MM.1S (cell line): ENCODE measurements at regions not wholly inside any gene's neighbourhood (a gene's known extent, or its start where the extent isn't known, plus 50 kb on each side); places are given as distances from the start of the nearest gene placed in this dataset.

ENCODE experiments used
- EZH2 ChIP-seq: fragments of 300-600 bp; sonication (generic); optimal IDR thresholded peaks from 2 replicates; pipeline ENCODE3; 2017; ENCODE audit warnings: low read depth, mild to moderate bottlenecking, antibody characterized with exemption, low read length, mixed read lengths
- EZH2phosphoT487 ChIP-seq: fragments of 300-600 bp; sonication (generic); IDR thresholded peaks from 2 replicates; pipeline ENCODE4 v1.6.1; 2018; ENCODE audit warnings: antibody characterized with exemption, low read length
- TF ChIP-seq, protein P1 (sequence below): fragments of 300-600 bp; sonication (generic); IDR thresholded peaks from 2 replicates; pipeline ENCODE4 v1.5.1; 2016; ENCODE audit warnings: antibody characterized with exemption, low read length, mixed read lengths

DNA sequence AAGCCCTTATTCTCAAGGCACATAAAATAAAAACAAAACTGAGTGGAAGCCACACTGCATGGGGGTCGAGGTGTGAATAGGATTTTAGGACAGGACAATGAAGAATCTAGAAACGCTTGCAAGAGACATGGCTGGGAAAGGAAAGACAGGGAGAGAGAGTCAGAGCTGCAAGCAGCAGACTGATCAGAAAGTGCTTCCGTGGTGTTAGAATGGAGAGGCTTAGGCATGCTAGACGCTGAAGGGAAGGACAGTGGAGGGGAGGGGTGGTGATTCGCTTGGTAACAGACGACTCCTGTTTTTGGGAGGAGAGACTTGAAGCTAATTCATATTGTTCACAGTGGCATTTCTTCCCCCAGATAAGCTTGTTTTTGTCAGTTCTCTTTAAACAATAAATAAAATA lies 173.5 kb downstream of the AIPL1 start:
- no peak for TF ChIP-seq EZH2
- TF ChIP-seq, protein P1, sequence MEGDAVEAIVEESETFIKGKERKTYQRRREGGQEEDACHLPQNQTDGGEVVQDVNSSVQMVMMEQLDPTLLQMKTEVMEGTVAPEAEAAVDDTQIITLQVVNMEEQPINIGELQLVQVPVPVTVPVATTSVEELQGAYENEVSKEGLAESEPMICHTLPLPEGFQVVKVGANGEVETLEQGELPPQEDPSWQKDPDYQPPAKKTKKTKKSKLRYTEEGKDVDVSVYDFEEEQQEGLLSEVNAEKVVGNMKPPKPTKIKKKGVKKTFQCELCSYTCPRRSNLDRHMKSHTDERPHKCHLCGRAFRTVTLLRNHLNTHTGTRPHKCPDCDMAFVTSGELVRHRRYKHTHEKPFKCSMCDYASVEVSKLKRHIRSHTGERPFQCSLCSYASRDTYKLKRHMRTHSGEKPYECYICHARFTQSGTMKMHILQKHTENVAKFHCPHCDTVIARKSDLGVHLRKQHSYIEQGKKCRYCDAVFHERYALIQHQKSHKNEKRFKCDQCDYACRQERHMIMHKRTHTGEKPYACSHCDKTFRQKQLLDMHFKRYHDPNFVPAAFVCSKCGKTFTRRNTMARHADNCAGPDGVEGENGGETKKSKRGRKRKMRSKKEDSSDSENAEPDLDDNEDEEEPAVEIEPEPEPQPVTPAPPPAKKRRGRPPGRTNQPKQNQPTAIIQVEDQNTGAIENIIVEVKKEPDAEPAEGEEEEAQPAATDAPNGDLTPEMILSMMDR, result no peak
- no peak for TF ChIP-seq EZH2phosphoT487
